Activated T-cell treated with anti-CD3 and anti-CD28 coated beads, Interleukin-2, amount 50 U/mL, for 72 hours (primary cell): ENCODE measurements at regions not wholly inside any gene's neighbourhood (a gene's known extent, or its start where the extent isn't known, plus 50 kb on each side); places are given as distances from the start of the nearest gene placed in this dataset.

ENCODE experiments used
- ATAC-seq, 2 donors: fragments of 150-1000 bp; cut with Tn5 transposase; replicated peaks in 1 of 2; 2 replicates each; pipeline ENCODE4 v1.10.0; 2021; ENCODE audit warnings: moderate library complexity in 2 of 2, mild to moderate bottlenecking in 1 of 2
- DNase-seq, 2 donors: peaks; one replicate each; pipeline ENCODE4 v3.0.0; 2021 to 2022; ENCODE audit warnings: mixed read lengths in 1 of 2
- H3K27ac Mint-ChIP-seq: one replicate; pipeline ENCODE4 v1.8.0; 2022; ENCODE audit warnings: mild to moderate bottlenecking, moderate library complexity, mixed read lengths
- H3K27me3 Mint-ChIP-seq: one replicate; pipeline ENCODE4 v1.8.0; 2022; ENCODE audit warnings: low read depth, mixed read lengths
- H3K36me3 Mint-ChIP-seq, 2 donors: one replicate each; pipeline ENCODE4 v1.8.0; 2022; ENCODE audit warnings: mixed read lengths in 2 of 2, mild to moderate bottlenecking in 1 of 2; ENCODE audit not compliant: insufficient read depth in 2 of 2
- H3K4me1 Mint-ChIP-seq: one replicate; pipeline ENCODE4 v1.8.0; 2022; ENCODE audit warnings: low read depth, mixed read lengths
- H3K4me3 Mint-ChIP-seq, 2 donors: one replicate each; pipeline ENCODE4 v1.8.0; 2022; ENCODE audit warnings: mild to moderate bottlenecking in 2 of 2, mixed read lengths in 2 of 2, moderate library complexity in 2 of 2
- H3K9me3 Mint-ChIP-seq, 2 donors: one replicate each; pipeline ENCODE4 v1.8.0; 2022; ENCODE audit warnings: mixed read lengths in 2 of 2

GRCh38 chr11:37088573-37088910, 490.5 kb upstream of the RAG2 start:
- DNase-seq (no peak), ATAC-seq (no peak)
- Mint-ChIP-seq H3K9me3 (peaks cover 0 to 2% of the 10 kb centered on the region in 2 donors), H3K27ac (no peak overlapping the region), H3K27me3 (no peaks in the 10 kb centered on the region), H3K4me3 (no peak overlapping the region), H3K4me1 (no peaks in the 10 kb centered on the region), H3K36me3 (no peaks in the 10 kb centered on the region)

- H3K36me3 Mint-ChIP-seq: no peaks in the 10 kb centered on the region
- no peak overlapping the region for H3K27ac Mint-ChIP-seq
- ATAC-seq (no peak), DNase-seq (no peak)
- no peaks in the 10 kb centered on the region for H3K27me3 Mint-ChIP-seq
- peaks cover 0 to 2% of the 10 kb centered on the region in 2 donors for H3K9me3 Mint-ChIP-seq
- H3K4me3 Mint-ChIP-seq: no peak overlapping the region
- H3K4me1 Mint-ChIP-seq: no peaks in the 10 kb centered on the region
These were observed 489.9 kb upstream of the RAG2 start for GRCh38 chr11:37087650-37088572.

- no peak for ATAC-seq
- no peaks in the 10 kb centered on the region for H3K4me1 Mint-ChIP-seq
These were observed 480.5 kb upstream of the RAG2 start for GRCh38 chr11:37078521-37078920.

GRCh38 chr11:37076866-37077265, 478.8 kb upstream of the RAG2 start:
- Mint-ChIP-seq H3K4me1 (no peaks in the 10 kb centered on the region), H3K4me3 (no peak overlapping the region), H3K36me3 (no peaks in the 10 kb centered on the region), H3K27ac (no peak overlapping the region), H3K27me3 (no peaks in the 10 kb centered on the region), H3K9me3 (peaks cover 0 to 7% of the 10 kb centered on the region in 2 donors)
- DNase-seq: no peak
- ATAC-seq: no peak

More at GRCh38 chr11:37078521-37078920, 480.5 kb upstream of the RAG2 start:
- DNase-seq: no peak
- H3K9me3 Mint-ChIP-seq: peaks cover 0 to 8% of the 10 kb centered on the region in 2 donors
- no peaks in the 10 kb centered on the region for H3K36me3 Mint-ChIP-seq
- no peaks in the 10 kb centered on the region for H3K27me3 Mint-ChIP-seq
- no peak overlapping the region for H3K4me3 Mint-ChIP-seq
- no peak overlapping the region for H3K27ac Mint-ChIP-seq

GRCh38 chr11:37072538-37073055, 474.6 kb upstream of the RAG2 start:
- DNase-seq (no peak), ATAC-seq (no peak)
- Mint-ChIP-seq H3K4me3 (no peak overlapping the region), H3K36me3 (no peaks in the 10 kb centered on the region), H3K27ac (no peak overlapping the region), H3K9me3 (peaks cover 0 to 2% of the 10 kb centered on the region in 2 donors), H3K4me1 (no peaks in the 10 kb centered on the region), H3K27me3 (no peaks in the 10 kb centered on the region)

- Mint-ChIP-seq H3K4me3 (no peak overlapping the region), H3K27me3 (no peaks in the 10 kb centered on the region), H3K9me3 (no peaks in the 10 kb centered on the region), H3K36me3 (no peaks in the 10 kb centered on the region), H3K4me1 (no peaks in the 10 kb centered on the region), H3K27ac (no peak overlapping the region)
- DNase-seq (no peak), ATAC-seq (no peak)
These were observed 452.3 kb upstream of the RAG2 start for GRCh38 chr11:37050311-37050710.

- Mint-ChIP-seq H3K4me3 (no peak overlapping the region), H3K36me3 (no peaks in the 10 kb centered on the region), H3K9me3 (peaks cover 4 to 11% of the 10 kb centered on the region in 2 donors), H3K27me3 (no peaks in the 10 kb centered on the region), H3K4me1 (no peaks in the 10 kb centered on the region), H3K27ac (no peak overlapping the region)
- ATAC-seq (no peak), DNase-seq (no peak)
These were observed 442.9 kb upstream of the RAG2 start for GRCh38 chr11:37040921-37041320.

- peaks cover 4 to 14% of the 10 kb centered on the region in 2 donors for H3K9me3 Mint-ChIP-seq
- H3K4me1 Mint-ChIP-seq: no peaks in the 10 kb centered on the region
- DNase-seq (no peak), ATAC-seq (no peak)
- no peak overlapping the region for H3K27ac Mint-ChIP-seq
- H3K27me3 Mint-ChIP-seq: no peaks in the 10 kb centered on the region
- no peak overlapping the region for H3K4me3 Mint-ChIP-seq
- H3K36me3 Mint-ChIP-seq: no peaks in the 10 kb centered on the region
These were observed 440.9 kb upstream of the RAG2 start for GRCh38 chr11:37038911-37039310.

GRCh38 chr11:37026741-37027140, 428.7 kb upstream of the RAG2 start:
- H3K4me1 Mint-ChIP-seq: no peaks in the 10 kb centered on the region
- DNase-seq (no peak), ATAC-seq (no peak)
- no peaks in the 10 kb centered on the region for H3K27me3 Mint-ChIP-seq
- peaks cover 5 to 9% of the 10 kb centered on the region in 2 donors for H3K9me3 Mint-ChIP-seq
- H3K4me3 Mint-ChIP-seq: no peak overlapping the region
- H3K27ac Mint-ChIP-seq: no peak overlapping the region
- H3K36me3 Mint-ChIP-seq: no peaks in the 10 kb centered on the region

GRCh38 chr11:37026326-37026725, 428.3 kb upstream of the RAG2 start:
- Mint-ChIP-seq H3K4me1 (no peaks in the 10 kb centered on the region), H3K27me3 (no peaks in the 10 kb centered on the region), H3K4me3 (no peak overlapping the region), H3K36me3 (no peaks in the 10 kb centered on the region), H3K9me3 (peaks cover 4 to 6% of the 10 kb centered on the region in 2 donors), H3K27ac (no peak overlapping the region)
- DNase-seq: no peak
- ATAC-seq: no peak

- no peak for ATAC-seq
- Mint-ChIP-seq H3K4me1 (no peaks in the 10 kb centered on the region), H3K27ac (no peak overlapping the region), H3K27me3 (no peaks in the 10 kb centered on the region), H3K4me3 (no peak overlapping the region), H3K36me3 (no peaks in the 10 kb centered on the region), H3K9me3 (no peaks in the 10 kb centered on the region)
- no peak for DNase-seq
These were observed 408.5 kb upstream of the RAG2 start for GRCh38 chr11:37006563-37006962.

- no peak for ATAC-seq
- Mint-ChIP-seq H3K4me1 (no peaks in the 10 kb centered on the region), H3K27ac (no peak overlapping the region), H3K9me3 (no peaks in the 10 kb centered on the region), H3K36me3 (no peaks in the 10 kb centered on the region), H3K4me3 (no peak overlapping the region), H3K27me3 (no peaks in the 10 kb centered on the region)
- DNase-seq: no peak
These were observed 404.8 kb upstream of the RAG2 start for GRCh38 chr11:37002831-37003230.

- no peaks in the 10 kb centered on the region for H3K27me3 Mint-ChIP-seq
- no peak for ATAC-seq
- H3K9me3 Mint-ChIP-seq: peaks cover 1 to 4% of the 10 kb centered on the region in 2 donors
- no peak overlapping the region for H3K27ac Mint-ChIP-seq
- H3K4me3 Mint-ChIP-seq: no peak overlapping the region
- DNase-seq: no peak
- H3K36me3 Mint-ChIP-seq: no peaks in the 10 kb centered on the region
- no peaks in the 10 kb centered on the region for H3K4me1 Mint-ChIP-seq
These were observed 399.6 kb upstream of the RAG2 start for GRCh38 chr11:36997656-36998055.

- ATAC-seq (no peak), DNase-seq (no peak)
- Mint-ChIP-seq H3K36me3 (no peaks in the 10 kb centered on the region), H3K4me3 (no peak overlapping the region), H3K27me3 (no peaks in the 10 kb centered on the region), H3K27ac (no peak overlapping the region), H3K4me1 (no peaks in the 10 kb centered on the region), H3K9me3 (peaks cover 1 to 4% of the 10 kb centered on the region in 2 donors)
These were observed 398.8 kb upstream of the RAG2 start for GRCh38 chr11:36996795-36997194.
